ENCODE measurements at regions not wholly inside any gene's neighbourhood (a gene's known extent, or its start where the extent isn't known, plus 50 kb on each side); places are given as distances from the start of the nearest gene placed in this dataset.

- 54% methylated on average over 3 of the region's 3 CpGs for WGBS (ENCODE audit: insufficient coverage, low coverage, low lambda C conversion rate, missing lambda C conversion rate)
- DNase-seq: no peak
- no peak overlapping the region for H3K27ac ChIP-seq
- H3K4me3 ChIP-seq: no peak overlapping the region
- H3K4me1 ChIP-seq: no peaks in the 10 kb centered on the region
- H3K27me3 ChIP-seq: no peaks in the 10 kb centered on the region
- ATAC-seq: no peak
- no peak for TF ChIP-seq POLR2A (IDR thresholded peaks at IDR 0.05)
- no peak for TF ChIP-seq CTCF (IDR thresholded peaks at IDR 0.05)
- intact Hi-C loops (cut with DNase I): no loop called here
- no peaks in the 10 kb centered on the region for H3K9me3 ChIP-seq
- no peaks in the 10 kb centered on the region for H3K36me3 ChIP-seq
Observed at GRCh38 chr12:87086118-87086891, 830.1 kb upstream of the MGAT4C start.

GRCh38 chr12:87085286-87085685, 829.1 kb upstream of the MGAT4C start:
- TF ChIP-seq POLR2A (IDR thresholded peaks at IDR 0.05) (no peak), CTCF (IDR thresholded peaks at IDR 0.05) (no peak)
- no peak overlapping the region for H3K4me3 ChIP-seq
- no peak for DNase-seq
- ATAC-seq: no peak
- no peaks in the 10 kb centered on the region for H3K9me3 ChIP-seq
- no peak overlapping the region for H3K27ac ChIP-seq
- H3K27me3 ChIP-seq: no peaks in the 10 kb centered on the region
- no peaks in the 10 kb centered on the region for H3K4me1 ChIP-seq
- no peaks in the 10 kb centered on the region for H3K36me3 ChIP-seq
- intact Hi-C loops (cut with DNase I): no loop called here

- no peak overlapping the region for H3K4me3 ChIP-seq
- TF ChIP-seq POLR2A (IDR thresholded peaks at IDR 0.05): no peak
- no peak for TF ChIP-seq CTCF (IDR thresholded peaks at IDR 0.05)
- no peaks in the 10 kb centered on the region for H3K36me3 ChIP-seq
- ATAC-seq: no peak
- DNase-seq: no peak
- WGBS (ENCODE audit: insufficient coverage, low coverage, low lambda C conversion rate, missing lambda C conversion rate): 70% methylated on average over 2 of the region's 2 CpGs
- H3K9me3 ChIP-seq: peaks cover 0 to 3% (median 0%) of the 10 kb centered on the region in 4 donors
- H3K27ac ChIP-seq: no peak overlapping the region
- H3K27me3 ChIP-seq: no peaks in the 10 kb centered on the region
- no peaks in the 10 kb centered on the region for H3K4me1 ChIP-seq
- intact Hi-C loops (cut with DNase I): no loop called here
Observed at GRCh38 chr12:87082756-87083155, 826.6 kb upstream of the MGAT4C start.

- no peaks in the 10 kb centered on the region for H3K27me3 ChIP-seq
- ATAC-seq: no peak
- peaks cover 0 to 6% (median 1%) of the 10 kb centered on the region in 4 donors for H3K9me3 ChIP-seq
- no peaks in the 10 kb centered on the region for H3K36me3 ChIP-seq
- TF ChIP-seq POLR2A (IDR thresholded peaks at IDR 0.05) (no peak), CTCF (IDR thresholded peaks at IDR 0.05) (no peak)
- intact Hi-C loops (cut with DNase I): no loop called here
- WGBS (ENCODE audit: insufficient coverage, low coverage, low lambda C conversion rate, missing lambda C conversion rate): 71% methylated on average over 2 of the region's 2 CpGs
- no peaks in the 10 kb centered on the region for H3K4me1 ChIP-seq
- no peak overlapping the region for H3K4me3 ChIP-seq
- DNase-seq: no peak
- no peak overlapping the region for H3K27ac ChIP-seq
Observed at GRCh38 chr12:87074781-87075180, 818.6 kb upstream of the MGAT4C start.
